Left lung (tissue), 4 donors: ENCODE measurements at regions not wholly inside any gene's neighbourhood (a gene's known extent, or its start where the extent isn't known, plus 50 kb on each side); places are given as distances from the start of the nearest gene placed in this dataset.

ENCODE experiments used
- ATAC-seq: fragments of 200-7000 bp; cut with Tn5 transposase; one replicate; pipeline ENCODE4 v1.9.1; 2020; ENCODE audit warnings: moderate library complexity
- DNase-seq, 4 donors: peaks; one replicate each; pipeline ENCODE4 v3.0.0-alpha.2; 2013 to 2020
- H3K27ac ChIP-seq, 2 donors: fragments of 200-600 bp; sonication (generic) in 1 of 2; one replicate each; pipeline versions ENCODE4 v1.5.0 to v1.8.0; 2020 to 2021
- H3K27me3 ChIP-seq, 2 donors: fragments of 200-600 bp; sonication (generic) in 1 of 2; one replicate each; pipeline versions ENCODE4 v1.5.0 to v1.8.0; 2020 to 2021
- H3K36me3 ChIP-seq, 2 donors: fragments of 200-600 bp; sonication (generic) in 1 of 2; one replicate each; pipeline versions ENCODE4 v1.5.0 to v1.8.0; 2020 to 2021
- H3K4me1 ChIP-seq, 2 donors: fragments of 200-600 bp; one replicate each; pipeline ENCODE4 v1.8.0; 2021
- H3K4me3 ChIP-seq, 2 donors: fragments of 200-600 bp; sonication (generic) in 1 of 2; one replicate each; pipeline versions ENCODE4 v1.5.0 to v1.8.0; 2020 to 2021; ENCODE audit warnings: mild to moderate bottlenecking in 1 of 2
- H3K9me3 ChIP-seq, 2 donors: fragments of 200-600 bp; sonication (generic) in 1 of 2; one replicate each; pipeline versions ENCODE4 v1.5.0 to v1.8.0; 2020 to 2021
- intact Hi-C, 2 donors: fragments of 100-400 bp; cut with DNase I; formaldehyde crosslinking; loops; one replicate each; pipeline versions ENCODE4 v1.11.2 to v1.14.2; 2022
- TF ChIP-seq, protein P1 (sequence below), 2 donors: fragments of 200-600 bp; sonication (generic) in 1 of 2; IDR thresholded peaks; one replicate each; pipeline versions ENCODE4 v1.5.0 to v1.8.0; 2021; ENCODE audit warnings: antibody characterized with exemption in 2 of 2
- donor health status: DM: no; HTN: yes; CAD: no.
- donor health status: DM: no; HTN: no; CAD: no.

DNA sequence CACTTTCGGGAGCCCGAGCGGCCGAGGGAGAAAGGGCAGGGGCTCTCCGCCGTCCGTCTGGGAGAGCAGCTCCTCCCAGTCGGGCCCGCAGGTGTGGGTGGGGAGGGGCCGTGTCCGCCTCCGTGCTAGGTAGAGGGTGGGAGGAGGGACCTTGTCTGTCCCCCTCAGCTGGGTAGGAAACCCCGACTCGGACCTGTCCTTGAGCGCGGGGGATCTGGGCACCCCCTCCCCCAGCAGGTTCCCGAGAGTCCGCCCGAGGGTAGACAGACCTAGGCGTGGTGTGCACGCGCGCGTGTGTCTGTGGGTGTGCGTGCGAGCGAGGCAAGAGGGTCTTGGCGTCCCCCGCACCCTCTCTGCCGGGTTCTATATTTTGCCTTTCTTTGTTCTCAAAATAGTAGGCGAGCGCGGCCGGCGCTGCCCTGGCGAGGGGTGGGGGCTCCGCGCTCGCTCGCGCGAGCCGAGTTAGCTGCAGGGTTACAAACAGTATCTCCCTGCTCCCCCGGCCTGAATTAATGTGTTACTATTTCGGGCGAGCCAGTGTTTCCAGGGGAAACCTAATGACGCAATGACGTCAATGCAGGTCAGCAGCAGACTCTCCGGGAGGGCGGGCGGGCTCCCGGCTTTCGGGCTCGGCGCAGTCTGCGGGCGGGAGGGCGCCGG is 73.9 kb upstream of the LEP start:
- Histone ChIP-seq H3K27ac (no peak overlapping the region), H3K4me1 (peaks cover 11 to 25% of the 10 kb centered on the region in 2 donors), H3K4me3 (peak overlapping the region; percentile 21 to 30), H3K9me3 (no peaks in the 10 kb centered on the region), H3K27me3 (peaks cover 52 to 98% of the 10 kb centered on the region in 2 donors), H3K36me3 (no peaks in the 10 kb centered on the region)
- DNase-seq (peak in 2 of 4 donors; percentile 79 to 80), ATAC-seq (peak; percentile 55)
- intact Hi-C loops, result no loop called here
- TF ChIP-seq, protein P1, sequence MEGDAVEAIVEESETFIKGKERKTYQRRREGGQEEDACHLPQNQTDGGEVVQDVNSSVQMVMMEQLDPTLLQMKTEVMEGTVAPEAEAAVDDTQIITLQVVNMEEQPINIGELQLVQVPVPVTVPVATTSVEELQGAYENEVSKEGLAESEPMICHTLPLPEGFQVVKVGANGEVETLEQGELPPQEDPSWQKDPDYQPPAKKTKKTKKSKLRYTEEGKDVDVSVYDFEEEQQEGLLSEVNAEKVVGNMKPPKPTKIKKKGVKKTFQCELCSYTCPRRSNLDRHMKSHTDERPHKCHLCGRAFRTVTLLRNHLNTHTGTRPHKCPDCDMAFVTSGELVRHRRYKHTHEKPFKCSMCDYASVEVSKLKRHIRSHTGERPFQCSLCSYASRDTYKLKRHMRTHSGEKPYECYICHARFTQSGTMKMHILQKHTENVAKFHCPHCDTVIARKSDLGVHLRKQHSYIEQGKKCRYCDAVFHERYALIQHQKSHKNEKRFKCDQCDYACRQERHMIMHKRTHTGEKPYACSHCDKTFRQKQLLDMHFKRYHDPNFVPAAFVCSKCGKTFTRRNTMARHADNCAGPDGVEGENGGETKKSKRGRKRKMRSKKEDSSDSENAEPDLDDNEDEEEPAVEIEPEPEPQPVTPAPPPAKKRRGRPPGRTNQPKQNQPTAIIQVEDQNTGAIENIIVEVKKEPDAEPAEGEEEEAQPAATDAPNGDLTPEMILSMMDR (IDR thresholded peaks at IDR 0.05), result no peak

DNA sequence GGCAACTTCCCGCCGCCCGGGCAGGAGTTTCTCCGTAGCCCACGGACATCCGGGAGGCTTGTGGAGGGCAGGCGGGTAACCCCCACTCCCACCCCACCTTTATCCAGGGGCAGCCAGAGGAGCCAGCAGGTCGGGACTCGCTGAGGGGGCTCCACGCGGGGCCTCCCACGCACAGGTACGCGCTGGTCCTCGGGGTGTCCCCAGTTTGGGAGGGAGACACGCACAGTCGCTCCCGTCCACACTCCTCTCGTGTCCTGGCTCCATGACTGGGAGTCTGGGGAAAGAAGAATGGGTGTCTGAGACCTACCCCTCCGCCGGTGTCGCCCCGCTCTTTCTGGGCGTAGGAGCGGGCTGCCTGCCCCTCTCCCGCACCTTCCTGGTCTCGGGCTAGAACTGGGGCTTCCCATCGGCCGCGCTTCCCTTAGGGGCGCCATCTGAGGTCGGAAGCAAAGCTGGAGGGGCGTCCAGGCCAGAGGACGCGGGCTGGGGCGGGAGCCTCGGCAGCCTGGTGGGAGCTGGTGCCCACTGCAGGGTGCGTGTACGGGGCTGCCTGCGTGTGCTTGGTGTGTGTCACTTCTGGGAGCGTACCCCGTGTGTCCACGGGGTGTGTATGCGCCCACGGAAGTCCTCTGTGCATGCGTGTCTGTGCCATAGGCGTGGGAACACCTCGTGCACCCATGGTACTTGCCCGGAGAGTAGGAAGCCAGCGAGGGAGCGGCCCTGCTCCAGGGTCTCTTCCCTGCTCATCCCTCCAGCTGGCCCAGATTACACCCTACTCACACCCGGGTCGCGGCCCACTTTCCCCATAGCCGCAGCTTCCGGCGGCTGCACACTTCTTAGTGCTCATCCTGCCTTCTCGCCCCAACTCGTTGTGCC is 73.0 kb upstream of the LEP start:
- H3K4me1 ChIP-seq, result peaks cover 11 to 25% of the 10 kb centered on the region in 2 donors
- intact Hi-C loops, result no loop called here
- H3K4me3 ChIP-seq, result peak overlapping the region; percentile 21 to 30
- ATAC-seq (no peak), DNase-seq (no peak)
- no peaks in the 10 kb centered on the region for H3K36me3 ChIP-seq
- H3K9me3 ChIP-seq, result no peaks in the 10 kb centered on the region
- no peak overlapping the region for H3K27ac ChIP-seq
- TF ChIP-seq, protein P1 (IDR thresholded peaks at IDR 0.05), result no peak
- peaks cover 52 to 90% of the 10 kb centered on the region in 2 donors for H3K27me3 ChIP-seq

DNA sequence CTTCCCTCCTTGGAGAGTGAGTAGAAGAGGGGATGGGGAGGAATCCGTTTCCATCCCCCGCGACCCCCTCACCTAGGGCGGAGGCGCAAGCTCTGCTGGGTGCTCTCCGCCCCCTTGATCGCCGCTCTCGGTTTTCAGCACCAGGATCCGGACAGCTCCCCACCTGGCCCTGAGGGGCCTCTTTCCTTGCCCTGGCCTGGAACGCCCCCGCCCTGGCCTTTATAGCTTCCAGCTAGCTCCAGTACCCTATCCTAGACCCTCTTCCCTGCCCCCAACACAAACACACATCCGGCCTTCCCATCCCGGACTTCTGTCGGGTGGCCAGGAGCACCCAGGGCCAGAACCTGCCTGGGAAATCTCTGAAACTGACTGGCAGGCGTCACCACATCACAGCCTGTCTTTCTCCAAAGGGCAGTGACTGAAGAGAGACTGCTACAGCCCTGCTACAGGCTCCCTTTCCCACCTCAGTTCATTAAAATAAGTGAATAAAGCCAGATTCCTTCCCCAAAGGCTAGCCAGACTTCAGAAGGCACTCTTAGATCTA is 72.3 kb upstream of the LEP start:
- ATAC-seq, result peak; percentile 34
- Histone ChIP-seq H3K27ac (no peak overlapping the region), H3K9me3 (no peaks in the 10 kb centered on the region), H3K27me3 (peaks cover 52 to 85% of the 10 kb centered on the region in 2 donors), H3K36me3 (no peaks in the 10 kb centered on the region), H3K4me3 (no peak overlapping the region), H3K4me1 (peaks cover 11 to 25% of the 10 kb centered on the region in 2 donors)
- peak in 2 of 4 donors; percentile 52 to 61 for DNase-seq
- intact Hi-C loops, result no loop called here
- TF ChIP-seq, protein P1 (IDR thresholded peaks at IDR 0.05), result no peak

DNA sequence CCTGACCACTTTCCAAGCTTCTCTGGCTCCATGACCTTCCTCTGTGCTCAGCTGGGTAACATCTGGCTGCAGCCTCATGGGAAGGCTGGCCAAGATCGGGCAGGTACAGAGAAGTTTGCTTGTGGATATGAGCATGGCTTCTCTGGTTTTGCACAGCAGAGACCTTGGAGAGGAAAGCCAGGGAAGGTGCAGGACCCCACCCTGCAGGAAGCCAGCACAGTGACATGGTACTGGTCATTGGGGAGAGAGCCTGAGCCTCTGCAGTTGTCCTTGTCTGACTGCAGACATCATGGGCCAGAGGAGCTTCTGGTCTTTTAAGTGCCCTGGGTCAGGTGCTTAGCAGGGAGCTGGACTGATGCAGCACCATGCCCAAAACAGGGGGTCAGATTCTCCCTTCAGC is 70.6 kb upstream of the LEP start:
- DNase-seq, result no peak
- ATAC-seq, result no peak
- TF ChIP-seq, protein P1 (IDR thresholded peaks at IDR 0.05), result no peak
- H3K4me3 ChIP-seq, result no peak overlapping the region
- H3K27ac ChIP-seq, result no peak overlapping the region
- no peaks in the 10 kb centered on the region for H3K36me3 ChIP-seq
- peaks cover 50 to 85% of the 10 kb centered on the region in 2 donors for H3K27me3 ChIP-seq
- H3K4me1 ChIP-seq, result peaks cover 11 to 25% of the 10 kb centered on the region in 2 donors
- intact Hi-C loops, result no loop called here
- H3K9me3 ChIP-seq, result no peaks in the 10 kb centered on the region
